Umbilical cord (tissue), 1 donor: ENCODE measurements at regions not wholly inside any gene's neighbourhood (a gene's known extent, or its start where the extent isn't known, plus 50 kb on each side); places are given as distances from the start of the nearest gene placed in this dataset.
"Not testable (repeated sequence)": the region's sequence is repeated elsewhere in the genome, so short reads cannot be mapped to it uniquely, and the experiment has no call there.

ENCODE experiments used
- DNase-seq: peaks from one replicate; pipeline ENCODE4 v3.0.0-alpha.2; 2015; ENCODE audit warnings: low spot score

DNA sequence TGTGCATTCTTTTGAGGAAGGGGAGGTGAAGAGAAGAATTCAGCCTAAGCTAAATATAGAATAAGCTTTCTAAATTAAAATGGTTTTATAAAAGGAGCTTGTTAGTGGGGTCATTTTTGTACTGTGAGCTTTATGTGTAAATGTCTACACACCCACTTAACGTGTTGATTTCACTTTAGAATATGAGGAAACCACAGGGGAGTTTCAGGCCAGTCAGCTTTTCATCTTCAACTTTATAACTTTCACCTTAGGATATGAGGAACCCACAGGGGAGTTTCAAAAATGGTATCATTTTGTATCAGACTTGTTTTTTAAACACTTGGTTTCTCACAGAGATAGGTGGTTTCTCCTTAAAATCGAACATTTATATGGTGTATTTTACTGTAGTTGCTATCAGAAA is 120.7 kb upstream of the NIPA1 start:
- not testable (repeated sequence) for DNase-seq

DNA sequence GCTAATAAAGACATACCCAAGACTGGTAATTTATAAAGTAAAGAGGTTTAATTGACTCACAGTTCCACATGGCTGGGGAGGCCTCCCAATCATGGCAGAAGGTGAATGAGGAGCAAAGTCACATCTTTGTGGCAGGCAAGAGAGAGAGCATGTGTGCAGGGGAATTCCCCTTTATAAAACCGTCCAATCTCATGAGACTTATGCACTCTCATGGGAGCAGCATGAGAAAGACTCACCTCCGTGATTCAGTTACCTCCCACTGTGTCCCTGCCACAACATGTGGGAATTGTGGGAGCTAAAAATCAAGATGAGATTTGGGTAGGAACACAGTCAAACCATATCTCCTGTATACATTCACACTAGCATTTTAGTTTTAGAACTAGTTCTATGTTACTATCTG is 101.7 kb upstream of the NIPA1 start:
- DNase-seq = not testable (repeated sequence)

DNA sequence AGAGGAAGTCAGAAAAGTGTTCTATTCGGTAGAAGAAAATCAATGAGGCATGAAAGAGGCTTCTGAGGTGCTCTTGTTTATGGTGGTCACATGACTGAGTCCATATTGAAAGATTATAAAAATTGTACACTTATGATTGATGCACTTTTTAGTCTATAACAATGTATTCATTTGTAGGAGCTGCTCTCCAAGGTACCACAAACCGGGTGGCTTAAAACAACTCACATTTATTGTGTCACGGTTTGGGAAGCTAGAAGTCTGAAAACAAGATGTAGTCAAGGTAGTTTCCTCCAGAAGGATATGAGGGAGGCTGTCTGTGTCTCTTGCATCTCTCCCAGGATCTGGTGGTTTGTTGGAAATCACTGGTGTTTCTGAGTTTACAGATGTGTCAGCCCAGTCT is 86.6 kb upstream of the NIPA1 start:
- DNase-seq = not testable (repeated sequence)

DNA sequence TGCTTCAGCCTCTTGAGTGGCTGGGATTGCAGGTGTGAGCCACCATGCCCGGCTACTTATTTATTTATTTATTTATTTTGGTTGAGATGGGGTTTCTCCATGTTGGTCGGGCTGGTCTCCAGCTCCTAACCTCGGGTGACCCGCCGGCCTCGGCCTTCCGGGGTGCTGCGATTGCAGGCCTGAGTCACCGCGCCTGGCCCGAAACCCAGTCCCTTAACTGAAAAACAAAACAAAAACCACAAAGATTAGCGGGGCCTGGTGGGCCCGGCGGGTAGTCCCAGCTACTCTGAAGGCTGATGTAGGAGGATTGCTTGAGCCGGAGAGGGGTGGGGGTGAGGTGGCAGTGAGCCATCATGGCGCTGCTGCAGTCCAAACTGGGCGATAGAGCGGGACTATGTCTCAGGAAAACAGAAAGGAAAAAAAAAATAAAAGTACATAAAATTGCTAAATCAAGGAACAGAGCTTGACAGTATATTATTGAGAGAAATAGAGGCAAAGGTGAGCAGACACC is 75.6 kb upstream of the NIPA1 start:
- not testable (repeated sequence) for DNase-seq

DNA sequence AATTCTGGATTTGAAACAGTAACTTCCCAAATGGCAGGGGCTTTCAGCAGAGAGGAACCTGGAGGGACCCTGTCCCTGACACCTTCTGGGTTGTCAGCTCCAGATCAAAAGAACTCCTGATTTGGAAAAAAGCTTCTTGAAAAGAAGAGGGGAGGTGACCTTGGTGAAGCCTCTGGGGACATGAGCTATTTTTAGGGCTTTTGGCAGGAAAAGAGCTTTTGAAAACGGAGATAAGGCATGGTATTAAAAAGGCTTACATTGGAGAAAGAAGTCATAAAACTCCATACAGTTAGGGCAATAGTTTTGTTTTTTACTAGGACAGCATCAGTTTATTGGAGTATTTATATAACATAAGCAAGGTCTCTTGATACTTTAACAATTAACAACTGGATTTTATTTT is 72.5 kb upstream of the NIPA1 start:
- DNase-seq = not testable (repeated sequence)

DNA sequence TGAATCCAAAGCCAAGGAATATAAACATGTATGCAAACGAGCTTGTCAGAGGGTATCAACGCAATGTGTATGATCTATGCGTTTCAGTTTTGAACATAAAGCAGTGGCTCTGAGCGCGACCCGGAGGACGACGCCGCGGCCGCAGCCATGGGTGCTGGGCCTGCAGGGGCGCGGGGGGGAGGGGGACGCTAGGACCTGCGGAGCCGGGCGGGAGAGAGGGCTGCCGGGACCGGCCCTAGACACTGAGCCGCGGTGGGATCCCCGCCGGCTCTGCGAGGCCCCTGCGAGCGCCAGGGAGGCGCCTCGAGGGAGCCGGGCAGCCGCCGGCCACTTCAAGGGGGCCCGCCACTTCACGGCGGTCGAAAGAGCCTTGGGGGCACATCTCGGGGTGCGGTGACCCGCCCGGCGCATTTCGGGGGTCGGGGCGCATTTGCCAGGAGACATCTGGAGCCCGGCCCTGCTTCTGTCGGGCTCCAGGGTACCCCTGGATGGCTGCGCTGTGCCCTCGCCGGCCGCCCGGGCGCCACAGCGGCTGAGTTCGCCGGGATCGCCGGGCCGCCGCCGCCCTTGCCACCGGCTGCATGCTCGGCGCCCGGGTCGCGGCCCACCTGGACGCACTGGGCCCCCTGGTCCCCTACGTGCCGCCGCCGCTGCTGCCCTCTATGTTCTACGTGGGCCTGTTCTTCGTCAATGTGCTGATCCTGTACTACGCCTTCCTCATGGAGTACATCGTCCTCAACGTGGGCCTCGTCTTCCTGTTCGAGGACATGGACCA is 71.9 kb upstream of the NIPA1 start:
- DNase-seq = not testable (repeated sequence)

DNA sequence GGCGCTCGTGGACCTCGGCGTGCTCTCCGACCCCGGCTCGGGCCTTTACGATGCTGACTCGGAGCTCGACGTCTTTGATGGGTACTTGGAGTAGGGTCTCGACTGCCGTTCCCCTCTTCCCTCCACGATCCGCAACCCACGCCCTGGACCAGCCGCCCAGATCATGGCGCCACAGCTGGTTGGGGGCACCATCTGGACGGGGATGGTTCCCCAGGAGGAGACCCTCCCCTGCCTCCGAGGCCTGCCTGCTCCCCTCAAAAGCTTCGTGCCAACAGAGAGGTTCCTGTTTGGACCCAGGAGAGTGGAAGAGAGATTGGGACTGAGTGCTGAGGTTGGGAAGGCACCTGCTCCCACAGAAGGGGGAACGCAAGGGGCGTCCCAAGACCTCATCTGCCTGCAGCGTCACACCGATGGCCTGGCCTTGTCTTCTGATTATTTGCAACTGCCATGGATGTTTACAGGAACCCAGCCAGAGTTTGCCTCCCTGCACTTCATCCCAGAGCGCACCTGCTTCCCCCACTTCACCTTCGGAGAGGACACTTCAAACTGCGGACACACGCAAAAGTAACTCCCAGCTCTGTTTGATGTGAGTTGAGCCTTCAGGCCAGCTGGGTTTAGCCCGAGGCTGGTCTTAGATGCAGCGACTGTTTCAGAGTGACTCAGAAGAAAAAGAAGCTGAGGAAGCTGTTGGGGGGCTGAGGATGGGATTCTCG is 71.2 kb upstream of the NIPA1 start:
- not testable (repeated sequence) for DNase-seq

DNA sequence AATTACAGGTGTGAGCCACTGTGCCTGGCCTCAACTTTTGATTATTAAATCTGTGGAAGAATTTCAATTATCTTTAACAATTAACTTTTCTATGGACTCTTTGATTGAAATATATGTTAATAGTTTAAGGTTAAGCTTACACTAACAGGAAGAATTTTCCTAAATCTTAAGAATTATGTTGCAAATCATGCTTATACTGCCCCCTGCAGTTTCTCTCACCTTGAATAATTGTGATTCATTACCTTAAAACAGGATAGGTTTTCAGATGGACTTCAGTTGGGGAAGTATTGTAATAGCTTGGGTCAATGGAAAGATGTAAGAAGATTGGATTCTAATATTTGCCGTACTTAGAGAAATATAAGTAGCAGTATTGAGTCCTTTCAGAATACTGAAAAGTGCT is 66.5 kb upstream of the NIPA1 start:
- not testable (repeated sequence) for DNase-seq

DNA sequence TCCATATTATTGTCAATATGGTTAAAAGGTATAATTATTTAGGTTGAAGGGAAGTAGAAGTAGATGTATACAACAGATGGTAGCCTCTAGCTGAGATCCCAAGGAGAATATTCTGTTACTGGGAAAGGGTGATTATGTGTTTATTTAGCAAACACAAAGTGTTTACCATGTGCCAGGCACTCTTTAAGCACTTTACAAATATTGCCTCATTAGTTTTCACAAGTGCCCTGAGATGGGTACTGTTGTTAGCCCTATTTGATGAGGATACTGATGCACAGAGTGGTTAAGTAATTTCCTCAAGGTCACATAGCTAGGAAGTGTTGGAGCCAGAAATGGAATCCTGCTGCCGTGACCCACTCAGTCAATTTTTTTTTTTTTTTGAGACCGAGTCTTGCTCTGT is 60.3 kb upstream of the NIPA1 start:
- not testable (repeated sequence) for DNase-seq

DNA sequence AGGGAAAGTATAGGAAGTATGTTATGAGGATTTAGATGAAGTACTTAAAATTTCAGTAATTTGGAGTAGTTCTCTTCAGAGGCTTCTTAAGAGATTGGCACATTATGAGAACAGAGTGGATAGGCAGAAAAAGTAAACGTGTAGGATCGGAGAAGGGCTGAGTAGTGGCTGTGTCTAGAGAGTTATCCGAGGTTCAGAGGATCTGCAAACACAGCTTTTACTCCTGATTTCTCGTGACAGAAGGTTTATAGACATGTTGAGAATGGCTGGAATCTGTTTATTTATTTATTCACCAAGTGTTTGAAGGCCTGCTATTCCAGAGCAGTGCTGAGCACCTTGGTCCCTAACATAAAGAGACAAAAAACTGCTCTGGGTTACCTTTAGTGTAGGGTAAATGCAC is 51.4 kb upstream of the NIPA1 start:
- not testable (repeated sequence) for DNase-seq

DNA sequence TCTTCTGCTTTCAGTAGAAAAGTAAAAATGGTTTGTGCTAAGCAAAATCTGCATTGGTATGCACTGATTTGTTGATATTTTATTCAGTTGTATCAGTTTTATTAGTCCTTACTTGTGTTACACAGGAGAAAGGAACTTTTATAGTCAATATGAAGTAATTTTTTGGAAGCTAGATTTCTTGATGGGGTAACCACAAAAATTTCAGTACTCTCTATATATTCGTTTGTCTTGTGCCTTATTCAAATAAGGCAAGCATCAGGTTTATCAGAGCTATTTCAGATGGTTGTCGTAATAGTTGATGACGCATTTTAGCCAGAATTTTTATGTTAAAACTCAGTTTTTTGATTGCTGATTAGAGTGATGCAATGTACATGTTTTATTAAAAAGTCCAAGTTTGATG is 50.7 kb upstream of the NIPA1 start:
- DNase-seq = no peak

DNA sequence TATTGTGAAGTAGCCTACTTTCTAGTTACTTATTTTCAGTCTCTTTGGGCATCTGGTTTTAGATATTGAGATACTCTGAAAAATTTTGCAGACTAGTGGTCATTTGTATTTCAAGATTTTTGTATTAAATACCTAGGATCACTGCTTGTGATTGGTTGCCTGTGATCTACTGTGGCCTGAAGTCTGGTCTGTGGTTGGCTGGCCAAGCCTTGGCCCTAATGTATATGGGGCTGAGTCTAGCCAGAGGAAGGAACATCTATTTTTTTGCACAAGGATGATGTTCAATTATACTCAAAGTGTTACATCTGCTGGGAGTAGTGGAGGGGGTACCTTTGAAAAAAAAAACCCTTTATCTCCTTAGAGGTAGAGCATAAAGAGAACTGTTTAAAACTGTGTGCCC is 50.2 kb upstream of the NIPA1 start:
- DNase-seq = not testable (repeated sequence)
